MM.1S (cell line): ENCODE measurements at regions not wholly inside any gene's neighbourhood (a gene's known extent, or its start where the extent isn't known, plus 50 kb on each side); places are given as distances from the start of the nearest gene placed in this dataset.
"Not testable (repeated sequence)": the region's sequence is repeated elsewhere in the genome, so short reads cannot be mapped to it uniquely, and the experiment has no call there.

Experiments used
- DNase-seq: peaks from one replicate; pipeline ENCODE4 v3.0.0-alpha.2; 2015
- H2AFZ ChIP-seq: fragments of 300-600 bp; sonication (generic); 2 replicates; pipeline ENCODE4 v1.6.0; 2016; ENCODE audit warnings: antibody characterized with exemption, low read length
- H3F3A ChIP-seq: fragments of 300-600 bp; sonication (generic); 2 replicates; pipeline ENCODE4 v1.6.1; 2016; ENCODE audit warnings: mild to moderate bottlenecking, antibody characterized with exemption, low read length, moderate library complexity, mixed read lengths; ENCODE audit not compliant: insufficient read depth
- H3K27ac ChIP-seq: fragments of 300-600 bp; sonication (generic); 2 replicates; pipeline ENCODE4 v1.5.1; 2016; ENCODE audit warnings: mild to moderate bottlenecking, low read length
- H3K27me3 ChIP-seq: fragments of 300-600 bp; sonication (generic); replicated peaks from 2 replicates; pipeline ENCODE4 v1.6.0; 2016; ENCODE audit warnings: low read length; ENCODE audit not compliant: insufficient read depth
- H3K36me3 ChIP-seq: fragments of 300-600 bp; sonication (generic); replicated peaks from 2 replicates; pipeline ENCODE4 v1.6.1; 2016; ENCODE audit warnings: mild to moderate bottlenecking, low read length, mixed read lengths; ENCODE audit not compliant: insufficient read depth
- H3K4me1 ChIP-seq: fragments of 300-600 bp; sonication (generic); 2 replicates; pipeline ENCODE4 v1.6.1; 2016; ENCODE audit warnings: low read length, mixed read lengths
- H3K4me2 ChIP-seq: fragments of 300-600 bp; sonication (generic); 2 replicates; pipeline ENCODE4 v1.6.0; 2016; ENCODE audit warnings: low read depth, low read length
- H3K4me3 ChIP-seq: fragments of 300-600 bp; sonication (generic); 2 replicates; pipeline ENCODE4 v1.5.1; 2016; ENCODE audit warnings: low read length, mixed read lengths
- H3K79me2 ChIP-seq: fragments of 300-600 bp; sonication (generic); 2 replicates; pipeline ENCODE4 v1.6.1; 2016; ENCODE audit warnings: mixed run types, low read length, mixed read lengths
- H3K9ac ChIP-seq: fragments of 300-600 bp; sonication (generic); 2 replicates; pipeline ENCODE4 v1.6.1; 2016; ENCODE audit warnings: low read length, mixed read lengths
- H3K9me2 ChIP-seq: fragments of 300-600 bp; sonication (generic); replicated peaks from 2 replicates; pipeline ENCODE4 v1.6.1; 2016; ENCODE audit warnings: mild to moderate bottlenecking, low read length, mixed read lengths; ENCODE audit not compliant: insufficient read depth
- H3K9me3 ChIP-seq: fragments of 300-600 bp; sonication (generic); replicated peaks from 2 replicates; pipeline ENCODE4 v1.6.1; 2016; ENCODE audit warnings: mild to moderate bottlenecking, low read length, mixed read lengths; ENCODE audit not compliant: insufficient read depth
- H4K20me1 ChIP-seq: fragments of 300-600 bp; sonication (generic); 2 replicates; pipeline ENCODE4 v1.6.1; 2016; ENCODE audit warnings: mild to moderate bottlenecking, low read length, moderate library complexity, mixed read lengths; ENCODE audit not compliant: insufficient read depth
- EZH2 ChIP-seq: fragments of 300-600 bp; sonication (generic); optimal IDR thresholded peaks from 2 replicates; pipeline ENCODE3; 2017; ENCODE audit warnings: low read depth, mild to moderate bottlenecking, antibody characterized with exemption, low read length, mixed read lengths
- EZH2phosphoT487 ChIP-seq: fragments of 300-600 bp; sonication (generic); IDR thresholded peaks from 2 replicates; pipeline ENCODE4 v1.6.1; 2018; ENCODE audit warnings: antibody characterized with exemption, low read length
- TF ChIP-seq, protein P1 (sequence below): fragments of 300-600 bp; sonication (generic); IDR thresholded peaks from 2 replicates; pipeline ENCODE4 v1.5.1; 2016; ENCODE audit warnings: antibody characterized with exemption, low read length, mixed read lengths

DNA sequence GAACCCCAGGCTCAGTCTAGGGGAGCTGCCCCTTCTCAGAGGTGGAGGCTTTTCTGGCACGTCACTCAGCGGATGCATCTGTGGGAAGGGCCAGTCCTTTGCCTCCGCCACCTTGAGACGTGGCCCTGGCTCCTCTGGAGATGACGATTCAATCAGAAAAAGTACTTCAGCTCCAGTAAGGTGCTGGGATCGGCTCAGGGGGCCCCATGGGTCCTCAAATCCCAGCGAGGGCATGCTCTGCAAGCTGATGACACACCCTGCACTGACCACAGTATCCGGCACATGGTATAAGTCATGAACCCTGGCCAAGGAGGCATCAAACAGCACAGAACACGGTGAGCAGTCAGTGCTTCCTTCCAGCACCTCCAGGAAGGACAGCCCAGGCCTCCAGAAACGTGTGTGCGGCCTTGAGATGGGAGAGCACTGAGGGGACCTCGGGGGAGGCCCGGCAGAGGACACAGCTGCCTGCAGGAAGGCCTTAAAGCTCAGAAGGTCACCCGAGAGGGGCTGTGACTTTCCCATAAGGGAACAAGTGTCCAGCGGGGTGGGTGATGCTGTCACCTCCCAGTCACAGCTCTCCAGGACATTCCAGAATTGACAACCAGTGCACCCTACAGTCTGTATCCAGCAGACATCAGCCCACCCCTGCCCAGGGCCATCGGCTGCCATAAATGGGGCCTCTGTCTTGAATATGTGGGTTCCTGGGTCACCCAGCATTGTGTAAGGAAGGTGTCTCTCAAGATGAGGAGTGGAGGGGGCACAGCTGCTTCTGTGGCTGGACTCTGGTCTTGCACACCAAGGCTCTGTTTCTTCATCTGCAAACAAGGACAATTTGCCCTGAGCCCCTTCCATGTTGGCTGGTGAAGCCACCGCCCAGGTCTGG, 205.8 kb downstream of the NDUFA10 start:
- TF ChIP-seq EZH2, result no peak
- TF ChIP-seq, protein P1, sequence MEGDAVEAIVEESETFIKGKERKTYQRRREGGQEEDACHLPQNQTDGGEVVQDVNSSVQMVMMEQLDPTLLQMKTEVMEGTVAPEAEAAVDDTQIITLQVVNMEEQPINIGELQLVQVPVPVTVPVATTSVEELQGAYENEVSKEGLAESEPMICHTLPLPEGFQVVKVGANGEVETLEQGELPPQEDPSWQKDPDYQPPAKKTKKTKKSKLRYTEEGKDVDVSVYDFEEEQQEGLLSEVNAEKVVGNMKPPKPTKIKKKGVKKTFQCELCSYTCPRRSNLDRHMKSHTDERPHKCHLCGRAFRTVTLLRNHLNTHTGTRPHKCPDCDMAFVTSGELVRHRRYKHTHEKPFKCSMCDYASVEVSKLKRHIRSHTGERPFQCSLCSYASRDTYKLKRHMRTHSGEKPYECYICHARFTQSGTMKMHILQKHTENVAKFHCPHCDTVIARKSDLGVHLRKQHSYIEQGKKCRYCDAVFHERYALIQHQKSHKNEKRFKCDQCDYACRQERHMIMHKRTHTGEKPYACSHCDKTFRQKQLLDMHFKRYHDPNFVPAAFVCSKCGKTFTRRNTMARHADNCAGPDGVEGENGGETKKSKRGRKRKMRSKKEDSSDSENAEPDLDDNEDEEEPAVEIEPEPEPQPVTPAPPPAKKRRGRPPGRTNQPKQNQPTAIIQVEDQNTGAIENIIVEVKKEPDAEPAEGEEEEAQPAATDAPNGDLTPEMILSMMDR, result no peak
- TF ChIP-seq EZH2phosphoT487, result no peak
- no peaks in the 10 kb centered on the region for H3K36me3 ChIP-seq
- no peaks in the 10 kb centered on the region for H3K79me2 ChIP-seq
- no peaks in the 10 kb centered on the region for H4K20me1 ChIP-seq
- no peaks in the 10 kb centered on the region for H3K9me3 ChIP-seq
- H3K9me2 ChIP-seq, result no peaks in the 10 kb centered on the region
- no peak overlapping the region for H3K27ac ChIP-seq
- H3K9ac ChIP-seq, result no peak overlapping the region
- no peak overlapping the region for H3K4me3 ChIP-seq
- no peak overlapping the region for H2AFZ ChIP-seq
- no peak for DNase-seq
- no peak overlapping the region for H3K4me2 ChIP-seq
- peaks cover 4% of the 10 kb centered on the region; the same call in 1 of the 2 replicates for H3K4me1 ChIP-seq
- no peaks in the 10 kb centered on the region for H3F3A ChIP-seq
- no peaks in the 10 kb centered on the region for H3K27me3 ChIP-seq

DNA sequence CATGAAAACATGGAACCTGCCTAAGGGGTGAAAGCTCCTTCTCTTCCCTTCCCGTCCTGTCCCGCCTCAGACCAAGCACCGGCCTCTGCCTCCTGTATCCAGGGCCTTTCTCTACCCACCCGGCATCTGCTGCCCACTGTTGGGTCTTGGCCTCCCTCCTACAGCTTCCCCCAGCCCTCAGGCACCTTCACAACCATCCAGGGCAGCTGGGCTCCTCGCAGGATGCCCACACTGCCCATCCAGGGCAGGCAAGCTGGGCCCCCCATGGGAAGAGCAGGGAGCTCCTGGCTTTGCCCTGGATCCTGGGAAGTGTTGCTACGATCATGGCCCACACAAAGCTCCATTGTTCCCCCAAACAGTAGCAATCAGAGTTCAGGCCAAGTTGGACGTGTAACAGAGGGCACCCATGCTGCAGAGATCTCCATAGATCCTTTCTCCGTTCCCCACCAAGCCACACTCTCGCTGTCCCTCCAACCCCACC, 206.6 kb downstream of the NDUFA10 start:
- no peak overlapping the region for H3K9ac ChIP-seq
- H3K4me2 ChIP-seq, result no peak overlapping the region
- H3K36me3 ChIP-seq, result no peaks in the 10 kb centered on the region
- no peaks in the 10 kb centered on the region for H3K27me3 ChIP-seq
- no peaks in the 10 kb centered on the region for H3K79me2 ChIP-seq
- no peaks in the 10 kb centered on the region for H4K20me1 ChIP-seq
- no peaks in the 10 kb centered on the region for H3K4me1 ChIP-seq
- H3F3A ChIP-seq, result no peaks in the 10 kb centered on the region
- no peak overlapping the region for H3K27ac ChIP-seq
- TF ChIP-seq, protein P1, result no peak
- no peak for TF ChIP-seq EZH2
- TF ChIP-seq EZH2phosphoT487, result no peak
- no peak overlapping the region for H2AFZ ChIP-seq
- H3K9me2 ChIP-seq, result no peaks in the 10 kb centered on the region
- no peak for DNase-seq
- H3K9me3 ChIP-seq, result no peaks in the 10 kb centered on the region
- no peak overlapping the region for H3K4me3 ChIP-seq

DNA sequence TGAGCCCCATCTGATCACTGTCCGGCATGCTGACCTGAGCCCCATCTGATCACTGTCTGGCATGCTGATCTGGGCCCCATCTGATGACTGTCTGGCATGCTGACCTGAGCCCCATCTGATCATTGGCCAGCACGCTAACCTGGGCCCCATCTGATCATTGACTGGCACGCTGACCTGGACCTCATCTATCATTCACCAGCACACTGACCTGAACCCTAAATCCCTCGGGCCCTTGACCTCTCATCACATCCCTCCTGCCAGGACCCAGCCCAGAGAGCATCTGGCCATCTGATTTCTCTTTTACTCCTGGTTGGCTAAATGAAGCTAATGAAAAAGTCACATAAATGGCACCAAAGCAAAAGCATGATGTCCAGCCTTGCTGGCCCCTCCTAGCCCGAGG, 207.1 kb downstream of the NDUFA10 start:
- Histone ChIP-seq H3K9ac (no peak overlapping the region), H3K4me1 (no peaks in the 10 kb centered on the region), H4K20me1 (no peaks in the 10 kb centered on the region), H3K36me3 (no peaks in the 10 kb centered on the region), H3K79me2 (no peaks in the 10 kb centered on the region), H3K27me3 (no peaks in the 10 kb centered on the region), H3K27ac (no peak overlapping the region), H3K4me2 (no peak overlapping the region), H2AFZ (no peak overlapping the region), H3K9me3 (no peaks in the 10 kb centered on the region), H3K4me3 (no peak overlapping the region), H3K9me2 (no peaks in the 10 kb centered on the region), H3F3A (no peaks in the 10 kb centered on the region)
- TF ChIP-seq, protein P1, result no peak
- TF ChIP-seq EZH2 (no peak), EZH2phosphoT487 (no peak)
- no peak for DNase-seq

DNA sequence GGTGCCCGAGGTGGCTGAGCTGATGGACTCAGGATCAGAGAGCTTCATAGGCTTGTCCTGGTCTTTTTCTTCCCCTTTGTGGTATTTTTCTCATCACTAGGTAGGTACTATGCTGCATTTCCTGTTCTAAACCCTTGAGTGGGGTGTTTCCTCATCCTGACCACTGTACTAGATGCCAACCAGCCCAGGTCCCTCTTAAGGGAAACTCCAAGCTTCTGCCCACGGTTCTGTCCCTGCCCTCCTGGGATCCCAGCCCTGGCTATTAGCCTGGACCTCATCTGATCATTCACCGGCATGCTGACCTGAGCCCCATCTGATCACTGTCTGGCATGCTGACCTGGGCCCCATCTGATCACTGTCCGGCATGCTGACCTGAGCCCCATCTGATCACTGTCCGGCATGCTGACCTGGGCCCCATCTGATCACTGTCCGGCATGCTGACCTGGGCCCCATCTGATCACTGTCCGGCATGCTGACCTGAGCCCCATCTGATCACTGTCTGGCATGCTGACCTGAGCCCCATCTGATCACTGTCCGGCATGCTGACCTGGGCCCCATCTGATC, 207.6 kb downstream of the NDUFA10 start:
- H3K27ac ChIP-seq, H3K27me3 ChIP-seq, H3K9me2 ChIP-seq, H2AFZ ChIP-seq, H3K4me3 ChIP-seq, H3K4me1 ChIP-seq, H3K9ac ChIP-seq, H4K20me1 ChIP-seq, H3K4me2 ChIP-seq, H3K9me3 ChIP-seq, H3K36me3 ChIP-seq, H3F3A ChIP-seq, DNase-seq, H3K79me2 ChIP-seq: not testable (repeated sequence)
